K562 (cell line): ENCODE measurements at regions not wholly inside any gene's neighbourhood (a gene's known extent, or its start where the extent isn't known, plus 50 kb on each side); places are given as distances from the start of the nearest gene placed in this dataset.

Experiments
- ATAC-seq: fragments of 200-7000 bp; cut with Tn5 transposase; 3 replicates; pipeline ENCODE4 v1.9.1; 2020; ENCODE audit warnings: moderate library complexity
- BruUV-seq: library from RNA; stranded (reverse); fragments of 400-500 nt; replicated peaks from 2 replicates; lab custom pipeline; 2021; lab: Mats Ljungman, UMichigan
- CTCF ChIA-PET: fragments of 300-600 bp; formaldehyde crosslinking; extraction: SDS; loops from one replicate; lab custom pipeline; 2021; ENCODE audit warnings: low intra/inter-chr PET ratio; lab: Yijun Ruan, JAX
- POLR2A ChIA-PET: fragments of 300-600, 350-650 bp; sonication (Branson Sonifier 250); formaldehyde crosslinking; extraction: SDS; loops from one replicate; lab custom pipeline; 2021; ENCODE audit warnings: antibody characterized with exemption, inconsistent platforms; lab: Yijun Ruan, JAX
- DNase-seq, 4 experiments: peaks; one replicate each; pipeline versions ENCODE4 v3.0.0 to v3.0.0-alpha.2; 2011 to 2018; ENCODE audit warnings: low spot score in 3 of 4, mixed read lengths in 3 of 4; ENCODE audit errors: extremely low read depth in 1 of 4
- FAIRE-seq: peaks from 2 replicates; lab custom pipeline; 2011; peaks lifted over from hg19 to GRCh38; lab: Jason Lieb, UNC
- H2AFZ ChIP-seq: 2 replicates; pipeline ENCODE4 v1.6.0; 2011; ENCODE audit warnings: low read depth, low read length, control low read depth, inconsistent platforms
- H3K27ac ChIP-seq: fragments of 200-600 bp; 3 replicates; pipeline ENCODE4 v1.8.0; 2011; ENCODE audit warnings: low read depth, mild to moderate bottlenecking, control low read depth, inconsistent platforms, low read length, moderate library complexity, mixed read lengths; ENCODE audit errors: extremely low read depth
- H3K27me3 ChIP-seq, 2 experiments: fragments of 300-600 bp in 1 of 2; 2 replicates in 1 of 2; 3 replicates in 1 of 2; pipeline versions ENCODE4 v1.6.0 to v1.8.0; 2011; ENCODE audit warnings: inconsistent platforms in 2 of 2, low read length in 2 of 2, mild to moderate bottlenecking in 1 of 2, mixed read lengths in 1 of 2, moderate library complexity in 1 of 2; ENCODE audit not compliant: control insufficient read depth in 2 of 2, insufficient read depth in 2 of 2
- H3K36me3 ChIP-seq: fragments of 300-600 bp; 3 replicates; pipeline ENCODE4 v1.8.0; 2011; ENCODE audit warnings: mild to moderate bottlenecking, low read length, inconsistent platforms; ENCODE audit not compliant: control insufficient read depth, insufficient read depth
- H3K4me1 ChIP-seq, 2 experiments: fragments of 200-600 bp in 1 of 2; replicated peaks in 1 of 2; 2 replicates in 1 of 2; 3 replicates in 1 of 2; pipeline versions ENCODE4 v1.5.1 to v1.8.0; 2011; ENCODE audit warnings: inconsistent platforms in 2 of 2, low read length in 2 of 2, mild to moderate bottlenecking in 1 of 2, mixed read lengths in 1 of 2, moderate library complexity in 1 of 2; ENCODE audit not compliant: control insufficient read depth in 2 of 2, insufficient read depth in 2 of 2
- H3K4me2 ChIP-seq: 2 replicates; pipeline ENCODE4 v1.6.1; 2011; ENCODE audit warnings: low read length, control low read depth, inconsistent platforms, mixed read lengths; ENCODE audit not compliant: insufficient read depth
- H3K4me3 ChIP-seq: fragments of 200-600 bp; sonication (generic), shearing (Covaris generic); 2 replicates; pipeline ENCODE4 v1.5.1; 2016; ENCODE audit warnings: control low read depth, inconsistent platforms
- H3K79me2 ChIP-seq: fragments of 200-600 bp; 3 replicates; pipeline ENCODE4 v1.8.0; 2011; ENCODE audit warnings: low read length, inconsistent platforms; ENCODE audit not compliant: control insufficient read depth, insufficient read depth
- H3K9ac ChIP-seq, 2 experiments: 2 replicates each; pipeline versions ENCODE4 v1.6.0 to v1.6.1; 2011; ENCODE audit warnings: low read depth in 2 of 2, low read length in 2 of 2, control low read depth in 1 of 2, inconsistent platforms in 1 of 2, mild to moderate bottlenecking in 1 of 2, mixed read lengths in 1 of 2; ENCODE audit not compliant: insufficient read depth in 1 of 2
- H3K9me1 ChIP-seq: one replicate; pipeline ENCODE4 v1.6.0; 2011; ENCODE audit warnings: inconsistent platforms, mild to moderate bottlenecking, low read length, moderate library complexity; ENCODE audit not compliant: control insufficient read depth, insufficient read depth
- H3K9me3 ChIP-seq: replicated peaks from 2 replicates; pipeline ENCODE4 v1.5.1; 2011; ENCODE audit warnings: low read depth, low read length, inconsistent platforms; ENCODE audit not compliant: control insufficient read depth, insufficient read depth
- H4K20me1 ChIP-seq: replicated peaks from 2 replicates; pipeline ENCODE4 v1.6.1; 2011; ENCODE audit warnings: low read length, inconsistent platforms, mixed read lengths; ENCODE audit not compliant: control insufficient read depth, insufficient read depth
- NR0B1 ChIP-seq: fragments of 450-650 bp; IDR thresholded peaks from one replicate; pipeline ENCODE4 v1.6.1; 2018; ENCODE audit warnings: mild to moderate bottlenecking, moderate library complexity; ENCODE audit not compliant: partially characterized antibody
- NUFIP1 ChIP-seq: fragments of 450-650 bp; IDR thresholded peaks from 2 replicates; pipeline ENCODE4 v1.6.1; 2018; ENCODE audit not compliant: partially characterized antibody
- PATZ1 ChIP-seq: fragments of 250-450 bp; sonication (Bioruptor Pico); IDR thresholded peaks from 2 replicates; pipeline ENCODE4 v1.5.0; 2020; ENCODE audit warnings: mild to moderate bottlenecking, borderline replicate concordance
- ZFP36 ChIP-seq: fragments of 150-350 bp; IDR thresholded peaks from 2 replicates; pipeline ENCODE4 v1.6.1; 2018; ENCODE audit warnings: low read length, low read depth; ENCODE audit not compliant: partially characterized antibody
- ZNF354B ChIP-seq: fragments of 250-450 bp; sonication (Bioruptor Pico); IDR thresholded peaks from 2 replicates; pipeline ENCODE4 v1.4.0; 2020
- ZNF740 ChIP-seq, 3 experiments: fragments of 200-800 bp in 1 of 3; sonication (Bioruptor generic) in 1 of 3; sonication (generic) in 1 of 3; formaldehyde crosslinking in 1 of 3; IDR thresholded peaks; 2 replicates each; pipeline versions ENCODE4 v1.6.1 to v1.8.0; 2016 to 2022; ENCODE audit warnings: mild to moderate bottlenecking in 2 of 3, missing compliant biosample characterization in 2 of 3, missing genetic modification characterization in 2 of 3, missing genetic modification reagents in 1 of 3
- WGBS: fragments of 100-300 bp; shearing (Covaris generic); methylation state at CpG from one replicate; pipeline ENCODE4 v1.1.6; 2016; ENCODE audit warnings: low coverage, mixed read lengths; ENCODE audit not compliant: insufficient coverage; ENCODE audit errors: missing lambda C conversion rate; 5-methylcytosine and 5-hydroxymethylcytosine counted together
- in situ Hi-C: fragments of 300-500 bp; cut with MboI; formaldehyde crosslinking; loops from 4 replicates; pipeline ENCODE4 v1.15.0; 2018; ENCODE audit warnings: inconsistent platforms, mixed read lengths
- intact Hi-C: fragments of 100-400 bp; cut with micrococcal nuclease; formaldehyde crosslinking; loops from 2 replicates; pipeline ENCODE4 v1.14.2; 2022

GRCh38 chr5:98218838-98219237, 554.6 kb upstream of the RGMB start:
- 0% methylated on average over 2 of the region's 2 CpGs for whole genome bisulfite sequencing
- ChIA-PET CTCF (no interaction called here), POLR2A (no interaction called here)
- intact Hi-C loops = no loop called here
- in situ Hi-C loops = no loop called here
- Histone ChIP-seq H3K9me3 (0 out of 2 replicates have a peak, but pooled peaks cover 2% of the 10 kb centered on the region), H4K20me1 (no peaks in the 10 kb centered on the region), H3K27me3 (no peaks in the 10 kb centered on the region), H3K9ac (no peak overlapping the region), H3K4me3 (no peak overlapping the region), H3K27ac (no peak overlapping the region), H2AFZ (no peak overlapping the region), H3K79me2 (no peaks in the 10 kb centered on the region), H3K4me1 (no peaks in the 10 kb centered on the region), H3K36me3 (no peaks in the 10 kb centered on the region), H3K4me2 (no peak overlapping the region), H3K9me1 (no peaks in the 10 kb centered on the region)
- FAIRE-seq (no peak), DNase-seq (no peak), ATAC-seq (no peak)
- no TSS peak for BruUV-seq
- TF ChIP-seq ZNF354B (CRISPR knock-in tag) (no peak), PATZ1 (CRISPR knock-in tag) (no peak)

- Histone ChIP-seq H3K27ac (no peak overlapping the region), H3K4me1 (no peaks in the 10 kb centered on the region), H3K9ac (no peak overlapping the region), H2AFZ (no peak overlapping the region), H4K20me1 (no peaks in the 10 kb centered on the region), H3K9me1 (no peaks in the 10 kb centered on the region), H3K4me3 (no peak overlapping the region), H3K36me3 (no peaks in the 10 kb centered on the region), H3K4me2 (no peak overlapping the region), H3K9me3 (0 out of 2 replicates have a peak, but pooled peaks cover 1% of the 10 kb centered on the region), H3K27me3 (no peaks in the 10 kb centered on the region), H3K79me2 (no peaks in the 10 kb centered on the region)
- BruUV-seq = no TSS peak
- intact Hi-C loops = no loop called here
- CTCF ChIA-PET = no interaction called here
- ATAC-seq (no peak), FAIRE-seq (no peak), DNase-seq (no peak)
- in situ Hi-C loops = no loop called here
- no peak for TF ChIP-seq ZNF740 (CRISPR knock-in tag; IDR thresholded peaks at IDR 0.05)
- TF ChIP-seq ZNF740 (tag; IDR thresholded peaks at IDR 0.05) = no peak
- TF ChIP-seq NUFIP1 = no peak
- TF ChIP-seq ZFP36 = no peak
- TF ChIP-seq NR0B1 = no peak
- POLR2A ChIA-PET = no interaction called here
Observed at GRCh38 chr5:98227489-98227888, 546.0 kb upstream of the RGMB start.
